Caco-2 (cell line): ENCODE measurements at regions not wholly inside any gene's neighbourhood (a gene's known extent, or its start where the extent isn't known, plus 50 kb on each side); places are given as distances from the start of the nearest gene placed in this dataset.

ENCODE experiments used
- BruUV-seq: library from RNA; stranded (reverse); fragments of 400-500 nt; replicated peaks from 2 replicates; lab custom pipeline; 2021; lab: Mats Ljungman, UMichigan
- CTCF ChIA-PET: fragments of 300-600 bp; sonication (Branson Sonifier 250); formaldehyde crosslinking; loops from one replicate; lab custom pipeline; 2022; ENCODE audit warnings: antibody characterized with exemption; lab: Charles Lee
- POLR2A ChIA-PET: fragments of 300-600 bp; sonication (Branson Sonifier 250); formaldehyde crosslinking; loops from one replicate; lab custom pipeline; 2022; ENCODE audit warnings: antibody characterized with exemption; lab: Charles Lee
- DNase-seq, 2 experiments: peaks; one replicate each; pipeline versions ENCODE4 v3.0.0 to v3.0.0-alpha.2; 2020 to 2022
- H3K27me3 ChIP-seq: replicated peaks from 2 replicates; pipeline ENCODE4 v1.6.0; 2011; ENCODE audit warnings: low read length; ENCODE audit not compliant: control insufficient read depth, insufficient read depth
- H3K36me3 ChIP-seq: 2 replicates; pipeline ENCODE4 v1.5.1; 2011; ENCODE audit warnings: low read length; ENCODE audit not compliant: control insufficient read depth, insufficient read depth
- H3K4me1 ChIP-seq: fragments of 250-450 bp; sonication (Bioruptor Pico); 2 replicates; pipeline ENCODE4 v1.5.1; 2020; ENCODE audit warnings: mild to moderate bottlenecking
- H3K4me3 ChIP-seq: 2 replicates; pipeline ENCODE4 v1.5.1; 2011; ENCODE audit warnings: low read depth, mild to moderate bottlenecking, control low read depth, low read length
- H3K9me3 ChIP-seq: fragments of 250-450 bp; sonication (Bioruptor Pico); 2 replicates; pipeline ENCODE4 v1.5.1; 2020; ENCODE audit warnings: mild to moderate bottlenecking, moderate library complexity
- H3K27ac Mint-ChIP-seq: one replicate; pipeline ENCODE4 v1.8.0; 2022; ENCODE audit warnings: mixed read lengths; ENCODE audit not compliant: unreplicated experiment
- H3K27me3 Mint-ChIP-seq: one replicate; pipeline ENCODE4 v1.8.0; 2022; ENCODE audit warnings: mixed read lengths; ENCODE audit not compliant: insufficient read depth, unreplicated experiment
- H3K36me3 Mint-ChIP-seq: one replicate; pipeline ENCODE4 v1.8.0; 2022; ENCODE audit warnings: mild to moderate bottlenecking, mixed read lengths; ENCODE audit not compliant: insufficient read depth, unreplicated experiment
- H3K4me1 Mint-ChIP-seq: one replicate; pipeline ENCODE4 v1.8.0; 2022; ENCODE audit warnings: low read depth, mixed read lengths; ENCODE audit not compliant: unreplicated experiment
- H3K4me3 Mint-ChIP-seq: one replicate; pipeline ENCODE4 v1.8.0; 2022; ENCODE audit warnings: mild to moderate bottlenecking, moderate library complexity, mixed read lengths; ENCODE audit not compliant: unreplicated experiment
- H3K9me3 Mint-ChIP-seq: one replicate; pipeline ENCODE4 v1.8.0; 2022; ENCODE audit warnings: mixed read lengths; ENCODE audit not compliant: unreplicated experiment
- CTCF ChIP-seq, 2 experiments: fragments of 200-600 bp in 1 of 2; IDR thresholded peaks; 1 replicate in 1 of 2; 2 replicates in 1 of 2; pipeline versions ENCODE4 v1.5.1 to v1.8.0; 2011 to 2022; ENCODE audit warnings: antibody characterized with exemption in 1 of 2, control low read depth in 1 of 2, inconsistent platforms in 1 of 2, low read depth in 1 of 2, low read length in 1 of 2, mild to moderate bottlenecking in 1 of 2, moderate library complexity in 1 of 2; ENCODE audit not compliant: insufficient read depth in 1 of 2, severe bottlenecking in 1 of 2, unreplicated experiment in 1 of 2
- intact Hi-C: fragments of 100-400 bp; cut with micrococcal nuclease; formaldehyde crosslinking; loops from one replicate; pipeline ENCODE4 v1.10.0; 2022; ENCODE audit not compliant: unreplicated experiment

- no peaks in the 10 kb centered on the region for H3K27me3 ChIP-seq
- Mint-ChIP-seq H3K27ac (no peak overlapping the region), H3K4me1 (no peaks in the 10 kb centered on the region), H3K9me3 (peaks cover 18% of the 10 kb centered on the region), H3K36me3 (no peaks in the 10 kb centered on the region), H3K4me3 (no peak overlapping the region), H3K27me3 (no peaks in the 10 kb centered on the region)
- no peak for TF ChIP-seq CTCF (IDR thresholded peaks at IDR 0.05; ENCODE audit: insufficient read depth in 1 of 2, low read depth in 1 of 2, low read length in 1 of 2, severe bottlenecking in 1 of 2, unreplicated experiment in 1 of 2)
- DNase-seq, result no peak
- H3K4me3 ChIP-seq, result no peak overlapping the region
- CTCF ChIA-PET, result no interaction called here
- intact Hi-C loops, result no loop called here
- POLR2A ChIA-PET, result no interaction called here
- no peaks in the 10 kb centered on the region for H3K4me1 ChIP-seq
- no TSS peak for BruUV-seq
- H3K36me3 ChIP-seq, result no peaks in the 10 kb centered on the region
- peaks cover 6% of the 10 kb centered on the region for H3K9me3 ChIP-seq
Observed at GRCh38 chr13:83536941-83537340, 345.3 kb downstream of the SLITRK1 start.

- no peak overlapping the region for H3K4me3 ChIP-seq
- Mint-ChIP-seq H3K36me3 (no peaks in the 10 kb centered on the region), H3K27ac (no peak overlapping the region), H3K27me3 (no peaks in the 10 kb centered on the region), H3K4me1 (no peaks in the 10 kb centered on the region), H3K4me3 (no peak overlapping the region), H3K9me3 (peaks cover 17% of the 10 kb centered on the region)
- H3K36me3 ChIP-seq, result no peaks in the 10 kb centered on the region
- ChIA-PET POLR2A (no interaction called here), CTCF (no interaction called here)
- DNase-seq, result no peak
- no peak for TF ChIP-seq CTCF (IDR thresholded peaks at IDR 0.05; ENCODE audit: insufficient read depth in 1 of 2, low read depth in 1 of 2, low read length in 1 of 2, severe bottlenecking in 1 of 2, unreplicated experiment in 1 of 2)
- peaks cover 6% of the 10 kb centered on the region for H3K9me3 ChIP-seq
- no peaks in the 10 kb centered on the region for H3K4me1 ChIP-seq
- BruUV-seq, result no TSS peak
- no peaks in the 10 kb centered on the region for H3K27me3 ChIP-seq
- intact Hi-C loops, result no loop called here
Observed at GRCh38 chr13:83536153-83536552, 346.1 kb downstream of the SLITRK1 start.

- H3K36me3 Mint-ChIP-seq, result no peaks in the 10 kb centered on the region
- H3K4me1 ChIP-seq, result no peaks in the 10 kb centered on the region
- H3K4me3 Mint-ChIP-seq, result no peak overlapping the region
- CTCF ChIA-PET, result no interaction called here
- H3K27me3 Mint-ChIP-seq, result no peaks in the 10 kb centered on the region
- POLR2A ChIA-PET, result no interaction called here
- no peaks in the 10 kb centered on the region for H3K27me3 ChIP-seq
- no peaks in the 10 kb centered on the region; the same call in 1 of the 2 replicates for H3K9me3 ChIP-seq
- intact Hi-C loops, result no loop called here
- H3K9me3 Mint-ChIP-seq, result no peaks in the 10 kb centered on the region
- BruUV-seq, result no TSS peak
- H3K4me1 Mint-ChIP-seq, result no peaks in the 10 kb centered on the region
- no peaks in the 10 kb centered on the region for H3K36me3 ChIP-seq
- H3K4me3 ChIP-seq, result no peak overlapping the region
- H3K27ac Mint-ChIP-seq, result no peak overlapping the region
- no peak for TF ChIP-seq CTCF (IDR thresholded peaks at IDR 0.05; ENCODE audit: insufficient read depth in 1 of 2, low read depth in 1 of 2, low read length in 1 of 2, severe bottlenecking in 1 of 2, unreplicated experiment in 1 of 2)
- no peak for DNase-seq
Observed at GRCh38 chr13:83532809-83533208, 349.5 kb downstream of the SLITRK1 start.
